ENCODE measurements at regions not wholly inside any gene's neighbourhood (a gene's known extent, or its start where the extent isn't known, plus 50 kb on each side); places are given as distances from the start of the nearest gene placed in this dataset.

GRCh38 chrX:120791013-120791643 is 84.5 kb downstream of the CT47B1 start:
- intact Hi-C loops (cut with micrococcal nuclease): loop anchor here (2.0 to 10.0 kb wide), 2 partner anchors 514 to 788 kb away; no protein-coding TSS in a partner anchor
- H4K20me1 ChIP-seq (ENCODE audit: insufficient read depth): no peaks in the 10 kb centered on the region
- ChIA-PET CTCF (interaction anchor here (1.2 to 2.1 kb wide), 3 partner anchors 10 to 518 kb away, joined by 3 to 9 read pairs (median 8); no protein-coding TSS in a partner anchor), RAD21 (ENCODE audit: low non-redundant PET in 1 of 2, low total read pairs in 2 of 2, uncharacterized antibody in 2 of 2, unreplicated experiment in 2 of 2) (no interaction called here), POLR2A (no interaction called here)
- no peak overlapping the region for H3K27ac ChIP-seq (ENCODE audit: low read depth, low read length)
- H3K9ac ChIP-seq (ENCODE audit: low read length): no peak overlapping the region
- TF ChIP-seq CBX3 (IDR thresholded peaks at IDR 0.05; ENCODE audit: low read depth) (no peak), FOSL1 (IDR thresholded peaks at IDR 0.05; ENCODE audit: low read depth) (0 out of 2 replicates have a peak, but pooled peaks have one; percentile 14), JUND (IDR thresholded peaks at IDR 0.05) (peak; percentile 36)
- H3K4me2 ChIP-seq (ENCODE audit: low read length): peak overlapping the region; percentile 21; the same call in 1 of the 2 replicates
- H3K36me3 ChIP-seq (ENCODE audit: control insufficient read depth in 1 of 2, insufficient read depth in 2 of 2, low read length in 2 of 2): no peaks in the 10 kb centered on the region
- H3K9me2 ChIP-seq (ENCODE audit: insufficient read depth): no peaks in the 10 kb centered on the region
- no peaks in the 10 kb centered on the region for H3K79me2 ChIP-seq (ENCODE audit: insufficient read depth, low read length)
- DNase-seq (ENCODE audit: low read depth, low spot score) (peak; percentile 19), ATAC-seq (peak; percentile 72)
- H2AFZ ChIP-seq (ENCODE audit: low read depth, low read length, poor library complexity, severe bottlenecking): no peak overlapping the region
- H3K27me3 ChIP-seq (ENCODE audit: insufficient read depth, low read length): no peaks in the 10 kb centered on the region
- H3K4me1 ChIP-seq (ENCODE audit: control insufficient read depth in 1 of 2, insufficient read depth in 2 of 2, low read length in 2 of 2): peaks cover 0 to 5% of the 10 kb centered on the region in 2 experiments; a peak in 2 of 4 replicates
- no TSS peak for BruUV-seq (replicated peaks)
- H3K4me3 ChIP-seq (replicated peaks in 1 of 2; ENCODE audit: low read depth in 1 of 2, low read length in 2 of 2): no peak overlapping the region
- no peaks in the 10 kb centered on the region for H3K9me3 ChIP-seq (ENCODE audit: control insufficient read depth in 1 of 2, insufficient read depth in 1 of 2, low read depth in 1 of 2, low read length in 2 of 2)

- Histone ChIP-seq H4K20me1 (ENCODE audit: insufficient read depth) (no peaks in the 10 kb centered on the region), H3K27me3 (ENCODE audit: insufficient read depth, low read length) (no peaks in the 10 kb centered on the region), H3K9ac (ENCODE audit: low read length) (no peak overlapping the region), H3K9me3 (ENCODE audit: control insufficient read depth in 1 of 2, insufficient read depth in 1 of 2, low read depth in 1 of 2, low read length in 2 of 2) (no peaks in the 10 kb centered on the region), H3K9me2 (ENCODE audit: insufficient read depth) (no peaks in the 10 kb centered on the region), H3K36me3 (ENCODE audit: control insufficient read depth in 1 of 2, insufficient read depth in 2 of 2, low read length in 2 of 2) (no peaks in the 10 kb centered on the region), H3K4me2 (ENCODE audit: low read length) (no peak overlapping the region), H3K4me3 (replicated peaks in 1 of 2; ENCODE audit: low read depth in 1 of 2, low read length in 2 of 2) (no peak overlapping the region), H3K4me1 (ENCODE audit: control insufficient read depth in 1 of 2, insufficient read depth in 2 of 2, low read length in 2 of 2) (peaks cover 0 to 5% of the 10 kb centered on the region in 2 experiments; a peak in 2 of 4 replicates), H2AFZ (ENCODE audit: low read depth, low read length, poor library complexity, severe bottlenecking) (peak overlapping the region; percentile 93), H3K79me2 (ENCODE audit: insufficient read depth, low read length) (no peaks in the 10 kb centered on the region), H3K27ac (ENCODE audit: low read depth, low read length) (no peak overlapping the region)
- DNase-seq (ENCODE audit: low read depth, low spot score): no peak
- intact Hi-C loops (cut with micrococcal nuclease): loop anchor here (2.0 to 10.0 kb wide), 2 partner anchors 514 to 788 kb away; no protein-coding TSS in a partner anchor
- ATAC-seq: no peak
- POLR2A ChIA-PET: no interaction called here
- RAD21 ChIA-PET (ENCODE audit: low non-redundant PET in 1 of 2, low total read pairs in 2 of 2, uncharacterized antibody in 2 of 2, unreplicated experiment in 2 of 2): no interaction called here
- no TSS peak for BruUV-seq (replicated peaks)
- CTCF ChIA-PET: interaction anchor here (1.2 to 2.1 kb wide), 3 partner anchors 11 to 518 kb away, joined by 3 to 9 read pairs (median 8); no protein-coding TSS in a partner anchor
- TF ChIP-seq ZFX (IDR thresholded peaks at IDR 0.05): no peak
- no peak for TF ChIP-seq SIN3A (IDR thresholded peaks at IDR 0.05; ENCODE audit: low read depth)
- no peak for TF ChIP-seq ZNF274 (IDR thresholded peaks at IDR 0.05; ENCODE audit: low read depth, low read length)
- no peak for TF ChIP-seq POLR2A (IDR thresholded peaks at IDR 0.05; ENCODE audit: borderline replicate concordance, extremely low read depth, insufficient read depth, insufficient read length)
- no peak for TF ChIP-seq SP1 (IDR thresholded peaks at IDR 0.05; ENCODE audit: low read depth)
- TF ChIP-seq, protein P1, sequence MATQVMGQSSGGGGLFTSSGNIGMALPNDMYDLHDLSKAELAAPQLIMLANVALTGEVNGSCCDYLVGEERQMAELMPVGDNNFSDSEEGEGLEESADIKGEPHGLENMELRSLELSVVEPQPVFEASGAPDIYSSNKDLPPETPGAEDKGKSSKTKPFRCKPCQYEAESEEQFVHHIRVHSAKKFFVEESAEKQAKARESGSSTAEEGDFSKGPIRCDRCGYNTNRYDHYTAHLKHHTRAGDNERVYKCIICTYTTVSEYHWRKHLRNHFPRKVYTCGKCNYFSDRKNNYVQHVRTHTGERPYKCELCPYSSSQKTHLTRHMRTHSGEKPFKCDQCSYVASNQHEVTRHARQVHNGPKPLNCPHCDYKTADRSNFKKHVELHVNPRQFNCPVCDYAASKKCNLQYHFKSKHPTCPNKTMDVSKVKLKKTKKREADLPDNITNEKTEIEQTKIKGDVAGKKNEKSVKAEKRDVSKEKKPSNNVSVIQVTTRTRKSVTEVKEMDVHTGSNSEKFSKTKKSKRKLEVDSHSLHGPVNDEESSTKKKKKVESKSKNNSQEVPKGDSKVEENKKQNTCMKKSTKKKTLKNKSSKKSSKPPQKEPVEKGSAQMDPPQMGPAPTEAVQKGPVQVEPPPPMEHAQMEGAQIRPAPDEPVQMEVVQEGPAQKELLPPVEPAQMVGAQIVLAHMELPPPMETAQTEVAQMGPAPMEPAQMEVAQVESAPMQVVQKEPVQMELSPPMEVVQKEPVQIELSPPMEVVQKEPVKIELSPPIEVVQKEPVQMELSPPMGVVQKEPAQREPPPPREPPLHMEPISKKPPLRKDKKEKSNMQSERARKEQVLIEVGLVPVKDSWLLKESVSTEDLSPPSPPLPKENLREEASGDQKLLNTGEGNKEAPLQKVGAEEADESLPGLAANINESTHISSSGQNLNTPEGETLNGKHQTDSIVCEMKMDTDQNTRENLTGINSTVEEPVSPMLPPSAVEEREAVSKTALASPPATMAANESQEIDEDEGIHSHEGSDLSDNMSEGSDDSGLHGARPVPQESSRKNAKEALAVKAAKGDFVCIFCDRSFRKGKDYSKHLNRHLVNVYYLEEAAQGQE (IDR thresholded peaks at IDR 0.05; ENCODE audit: low read depth): no peak
- TF ChIP-seq, protein P2, sequence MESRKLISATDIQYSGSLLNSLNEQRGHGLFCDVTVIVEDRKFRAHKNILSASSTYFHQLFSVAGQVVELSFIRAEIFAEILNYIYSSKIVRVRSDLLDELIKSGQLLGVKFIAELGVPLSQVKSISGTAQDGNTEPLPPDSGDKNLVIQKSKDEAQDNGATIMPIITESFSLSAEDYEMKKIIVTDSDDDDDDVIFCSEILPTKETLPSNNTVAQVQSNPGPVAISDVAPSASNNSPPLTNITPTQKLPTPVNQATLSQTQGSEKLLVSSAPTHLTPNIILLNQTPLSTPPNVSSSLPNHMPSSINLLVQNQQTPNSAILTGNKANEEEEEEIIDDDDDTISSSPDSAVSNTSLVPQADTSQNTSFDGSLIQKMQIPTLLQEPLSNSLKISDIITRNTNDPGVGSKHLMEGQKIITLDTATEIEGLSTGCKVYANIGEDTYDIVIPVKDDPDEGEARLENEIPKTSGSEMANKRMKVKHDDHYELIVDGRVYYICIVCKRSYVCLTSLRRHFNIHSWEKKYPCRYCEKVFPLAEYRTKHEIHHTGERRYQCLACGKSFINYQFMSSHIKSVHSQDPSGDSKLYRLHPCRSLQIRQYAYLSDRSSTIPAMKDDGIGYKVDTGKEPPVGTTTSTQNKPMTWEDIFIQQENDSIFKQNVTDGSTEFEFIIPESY (IDR thresholded peaks at IDR 0.05; ENCODE audit: extremely low read depth, insufficient replicate concordance, low read length): no peak
- no peak for TF ChIP-seq YY1 (IDR thresholded peaks at IDR 0.05; ENCODE audit: extremely low read depth, insufficient replicate concordance, low read depth, low read length)
- TF ChIP-seq TCF7L2 (IDR thresholded peaks at IDR 0.05; ENCODE audit: borderline replicate concordance, extremely low read depth, insufficient read depth, insufficient read length): no peak
- TF ChIP-seq EZH2 (IDR thresholded peaks at IDR 0.05): no peak
- no peak for TF ChIP-seq ELF1 (IDR thresholded peaks at IDR 0.05; ENCODE audit: borderline replicate concordance, low read depth)
- no peak for TF ChIP-seq POLR2AphosphoS5 (IDR thresholded peaks at IDR 0.05; ENCODE audit: low read depth, low read length)
- no peak for TF ChIP-seq CBX3 (IDR thresholded peaks at IDR 0.05; ENCODE audit: low read depth)
- no peak for TF ChIP-seq FOSL1 (IDR thresholded peaks at IDR 0.05; ENCODE audit: low read depth)
Measured at GRCh38 chrX:120790552-120790951, 85.1 kb downstream of the CT47B1 start.

Measured in HCT116 (cell line).